ENCODE measurements at regions not wholly inside any gene's neighbourhood (a gene's known extent, or its start where the extent isn't known, plus 50 kb on each side); places are given as distances from the start of the nearest gene placed in this dataset.

DNA sequence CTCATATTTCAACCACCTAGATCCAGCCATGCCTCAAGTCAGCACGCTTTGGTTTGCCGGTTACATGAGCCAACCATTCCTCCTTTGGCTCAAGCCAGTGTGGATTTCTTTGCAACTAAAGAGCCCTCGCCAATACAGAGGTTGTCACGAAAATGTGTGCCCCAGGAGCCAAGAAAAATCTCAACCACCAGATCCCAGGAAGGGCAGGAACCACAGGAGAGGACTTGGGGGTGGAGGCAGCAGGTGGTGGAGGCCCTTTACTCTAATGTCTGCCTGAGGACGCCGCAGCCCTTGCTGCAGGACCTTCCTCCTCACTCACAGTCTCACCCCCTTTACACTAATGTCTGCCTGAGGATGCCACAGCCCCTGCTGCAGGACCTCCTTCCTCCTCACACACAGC lies 144.8 kb upstream of the PHACTR3 start:
- 93% methylated on average over 5 of the region's 6 CpGs; no CpG with 5 or more reads in 1 of the 2 experiments for WGBS, 2 experiments (ENCODE audit: extremely low coverage in 1 of 2, insufficient coverage in 1 of 2, insufficient read length in 1 of 2, insufficient replicate concordance in 2 of 2, low coverage in 1 of 2, low lambda C conversion rate in 2 of 2, missing lambda C conversion rate in 1 of 2)
- Histone ChIP-seq H3K23ac (ENCODE audit: insufficient read length) (no peak overlapping the region), H4K8ac (ENCODE audit: extremely low read depth, insufficient read depth, low read length) (no peak overlapping the region), H3K79me2 (ENCODE audit: control insufficient read depth in 1 of 2, insufficient read depth in 2 of 2, low read length in 2 of 2) (no peaks in the 10 kb centered on the region), H2AFZ (ENCODE audit: low read length) (no peak overlapping the region), H2BK20ac (ENCODE audit: low read length) (no peak overlapping the region), H4K20me1 (replicated peaks in 1 of 2; ENCODE audit: control insufficient read depth in 1 of 2, insufficient read depth in 2 of 2, low read length in 2 of 2) (peaks cover 0 to 3% of the 10 kb centered on the region in 2 experiments), H4K91ac (replicated peaks; ENCODE audit: insufficient read length, low read length) (no peak overlapping the region), H3K79me1 (ENCODE audit: low read depth, low read length) (no peaks in the 10 kb centered on the region), H3K4me2 (ENCODE audit: insufficient read depth in 1 of 2, low read depth in 2 of 2, low read length in 2 of 2) (no peak overlapping the region), H3K9ac (replicated peaks in 1 of 4; ENCODE audit: extremely low read depth in 1 of 4, low read depth in 3 of 4, low read length in 3 of 4) (no peak overlapping the region), H3K18ac (ENCODE audit: extremely low read depth, low read length) (no peak overlapping the region), H2BK120ac (replicated peaks; ENCODE audit: low read depth, low read length) (no peak overlapping the region), H3K4me3 (ENCODE audit: extremely low read depth in 1 of 4, insufficient read depth in 2 of 4, low read depth in 3 of 4, low read length in 4 of 4) (no peak overlapping the region), H3K56ac (replicated peaks; ENCODE audit: insufficient read length, low read depth, low read length) (no peak overlapping the region), H3K14ac (ENCODE audit: insufficient read length) (no peak overlapping the region), H3K27me3 (replicated peaks in 1 of 4; ENCODE audit: control insufficient read depth in 3 of 4, extremely low read depth in 1 of 4, insufficient read depth in 3 of 4, low read length in 3 of 4) (no peaks in the 10 kb centered on the region), H3K36me3 (ENCODE audit: control insufficient read depth in 2 of 4, insufficient read depth in 4 of 4, low read length in 3 of 4) (no peaks in the 10 kb centered on the region), H2BK15ac (ENCODE audit: low read length) (no peak overlapping the region), H3K27ac (ENCODE audit: low read depth, low read length) (no peak overlapping the region), H2BK5ac (ENCODE audit: low read depth, low read length) (no peak overlapping the region), H4K5ac (ENCODE audit: insufficient read length, low read depth, low read length) (no peak overlapping the region), H3K9me3 (ENCODE audit: insufficient read depth in 2 of 2, low read depth in 1 of 2, low read length in 1 of 2) (no peaks in the 10 kb centered on the region), H3K23me2 (ENCODE audit: low read depth, low read length) (no peaks in the 10 kb centered on the region), H2BK12ac (ENCODE audit: low read depth, low read length) (0 out of 2 replicates have a peak overlapping the region, but pooled peaks have one; percentile 27), H3K4me1 (replicated peaks in 1 of 4; ENCODE audit: control insufficient read depth in 3 of 4, insufficient read depth in 4 of 4, low read length in 3 of 4) (no peaks in the 10 kb centered on the region), H3K4ac (replicated peaks; ENCODE audit: insufficient read length, low read depth, low read length) (no peak overlapping the region), H2AK5ac (ENCODE audit: low read depth, low read length) (no peak overlapping the region)
- ChIA-PET POLR2A (ENCODE audit: partially characterized antibody) (no interaction called here), CTCF (ENCODE audit: partially characterized antibody) (interaction anchor here (1.6 to 2.9 kb wide), 5 partner anchors 10 to 252 kb away, joined by 4 to 9 read pairs (median 6); no protein-coding TSS in a partner anchor)
- DNase-seq (ENCODE audit: low read depth in 1 of 2, low spot score in 2 of 2) (no peak), FAIRE-seq (no peak)
- no peak for TF ChIP-seq NANOG (IDR thresholded peaks at IDR 0.05; ENCODE audit: insufficient read depth, low read depth, low read length, poor library complexity, severe bottlenecking)
- no peak for TF ChIP-seq SAP30 (IDR thresholded peaks at IDR 0.05; ENCODE audit: insufficient read depth, insufficient replicate concordance, low read length)
- TF ChIP-seq CREB1 (IDR thresholded peaks at IDR 0.05): no peak
- no peak for TF ChIP-seq SRF (IDR thresholded peaks at IDR 0.05; ENCODE audit: low read depth, low read length)
- TF ChIP-seq CBX5 (IDR thresholded peaks at IDR 0.05; ENCODE audit: low read depth, low read length): no peak
- TF ChIP-seq BACH1 (IDR thresholded peaks at IDR 0.05; ENCODE audit: low read length): no peak
- TF ChIP-seq TAF7 (optimal IDR thresholded peaks at IDR 0.05; ENCODE audit: borderline replicate concordance, low read depth, low read length): no peak
- no peak for TF ChIP-seq SIN3A (conservative IDR thresholded peaks at IDR 0.05 in 1 of 2, IDR thresholded peaks at IDR 0.05 in 1 of 2; ENCODE audit: low read depth in 1 of 2, low read length in 2 of 2)
- no peak for TF ChIP-seq KDM1A (IDR thresholded peaks at IDR 0.05; ENCODE audit: borderline replicate concordance, low read length)
- TF ChIP-seq KDM5A (IDR thresholded peaks at IDR 0.05; ENCODE audit: low read length): no peak
